Keratinocyte (primary cell): ENCODE measurements at regions not wholly inside any gene's neighbourhood (a gene's known extent, or its start where the extent isn't known, plus 50 kb on each side); places are given as distances from the start of the nearest gene placed in this dataset.

Experiments used
- CTCF ChIP-seq, 3 experiments: IDR thresholded peaks in 1 of 3; conservative IDR thresholded peaks in 1 of 3; optimal IDR thresholded peaks in 1 of 3; 2 replicates in 2 of 3; 3 replicates in 1 of 3; pipeline versions ENCODE3 to v1.5.1; 2011; ENCODE audit warnings: low read length in 3 of 3, mild to moderate bottlenecking in 3 of 3, moderate library complexity in 2 of 3, control low read depth in 1 of 3, inconsistent platforms in 1 of 3; ENCODE audit not compliant: insufficient read depth in 2 of 3; ENCODE audit errors: extremely low read depth in 1 of 3
- EZH2 ChIP-seq: IDR thresholded peaks from one replicate; pipeline ENCODE4 v1.6.1; 2012; ENCODE audit warnings: inconsistent platforms, mild to moderate bottlenecking, low read length, moderate library complexity

GRCh38 chr12:118527310-118527709 is 151.0 kb downstream of the SUDS3 start:
- TF ChIP-seq CTCF (optimal IDR thresholded peaks at IDR 0.05 in 1 of 3, IDR thresholded peaks at IDR 0.05 in 1 of 3, conservative IDR thresholded peaks at IDR 0.05 in 1 of 3; ENCODE audit: extremely low read depth in 1 of 3, insufficient read depth in 2 of 3, low read length in 3 of 3) (no peak), EZH2 (no peak)
